ENCODE measurements at regions not wholly inside any gene's neighbourhood (a gene's known extent, or its start where the extent isn't known, plus 50 kb on each side); places are given as distances from the start of the nearest gene placed in this dataset.
A peak's percentile ranks its signal among the peaks of the same experiment; 100 is the strongest.

DNA sequence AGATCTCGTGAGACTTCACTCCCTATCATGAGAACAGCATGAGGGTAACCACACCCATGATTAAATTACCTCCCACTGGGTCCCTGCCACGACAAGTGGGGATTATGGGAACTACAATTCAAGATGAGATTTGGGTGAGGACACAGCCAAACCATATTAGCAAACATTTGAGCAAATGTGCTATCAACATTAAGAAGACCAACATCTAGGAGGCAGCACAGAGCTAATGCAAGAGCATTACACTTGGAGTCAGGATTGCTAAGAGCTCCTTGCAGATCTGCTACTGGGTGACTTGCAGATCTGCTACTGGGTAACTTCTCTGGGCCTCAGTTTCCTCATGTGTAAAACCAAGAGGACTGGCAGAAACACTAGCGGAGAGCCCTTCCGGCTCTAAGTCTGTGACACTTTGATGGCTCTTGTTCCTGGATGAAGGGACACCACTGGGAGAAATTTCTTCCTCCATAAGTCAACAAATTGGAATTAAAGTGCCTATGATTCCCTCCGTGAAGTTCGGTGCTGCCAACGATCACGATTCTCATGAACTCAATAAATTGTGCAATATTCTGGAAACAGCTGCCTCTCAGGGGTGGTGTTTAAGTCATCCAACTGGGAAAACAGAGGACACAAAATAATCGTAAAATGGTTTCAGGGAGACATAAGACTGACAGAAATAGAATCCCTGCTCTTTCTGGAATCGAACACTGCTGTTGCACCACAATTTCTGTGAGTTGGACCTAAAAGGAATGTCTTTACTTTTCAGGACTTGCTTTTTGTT lies 115.8 kb upstream of the ITGB1 start:
- Histone ChIP-seq H3K4me2 (ENCODE audit: low read length) (no peak overlapping the region), H3K4ac (ENCODE audit: low read depth, low read length) (no peak overlapping the region), H2BK120ac (ENCODE audit: low read depth, low read length) (no peak overlapping the region), H3K9ac (ENCODE audit: low read length) (no peak overlapping the region), H2BK15ac (replicated peaks; ENCODE audit: low read depth) (no peak overlapping the region), H3K56ac (ENCODE audit: low read length) (no peak overlapping the region), H3K36me3 (ENCODE audit: control insufficient read depth, insufficient read depth, low read length) (no peaks in the 10 kb centered on the region), H2AK5ac (ENCODE audit: low read length) (no peak overlapping the region), H3K79me2 (ENCODE audit: control insufficient read depth, insufficient read depth, low read length) (no peaks in the 10 kb centered on the region), H3K18ac (ENCODE audit: low read length) (no peak overlapping the region), H3K27me3 (ENCODE audit: insufficient read depth, low read length, poor library complexity) (no peaks in the 10 kb centered on the region), H3K4me1 (ENCODE audit: control insufficient read depth, low read depth, low read length) (no peaks in the 10 kb centered on the region), H3K23ac (ENCODE audit: low read length) (no peak overlapping the region), H2BK5ac (ENCODE audit: low read length) (no peak overlapping the region), H3K4me3 (ENCODE audit: low read length) (no peak overlapping the region), H3K27ac (ENCODE audit: low read depth, low read length) (no peak overlapping the region), H4K5ac (ENCODE audit: low read length) (no peak overlapping the region), H4K8ac (ENCODE audit: low read depth, low read length) (no peak overlapping the region), H3K79me1 (ENCODE audit: low read length) (no peaks in the 10 kb centered on the region)
- DNase-seq: peak; percentile 26
- WGBS (ENCODE audit: extremely low coverage, insufficient coverage, low lambda C conversion rate): no CpG with 5 or more reads among the region's 10 CpGs

DNA sequence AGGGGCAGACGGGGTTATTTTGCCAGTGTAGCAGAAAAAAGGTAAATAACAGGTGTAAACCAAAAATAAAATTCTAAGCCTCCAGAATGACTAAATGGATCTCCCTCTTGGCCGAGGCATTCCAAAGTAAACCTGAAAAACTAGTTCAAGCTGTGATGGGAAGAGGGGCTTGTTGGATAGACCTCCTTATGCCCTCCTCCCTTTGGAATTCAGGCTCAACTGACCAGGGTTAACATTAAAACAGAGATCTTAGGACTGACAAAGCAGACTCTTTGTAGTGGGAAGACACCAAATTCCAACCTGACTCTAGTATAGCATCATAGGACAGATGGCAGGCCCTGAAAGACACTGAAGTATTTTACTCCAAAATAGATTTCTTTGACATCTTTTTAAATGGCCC lies 113.8 kb upstream of the ITGB1 start:
- no peak overlapping the region for H3K23ac ChIP-seq (ENCODE audit: low read length)
- no peak overlapping the region for H3K56ac ChIP-seq (ENCODE audit: low read length)
- no peaks in the 10 kb centered on the region for H3K4me1 ChIP-seq (ENCODE audit: control insufficient read depth, low read depth, low read length)
- H4K5ac ChIP-seq (ENCODE audit: low read length): no peak overlapping the region
- no peak overlapping the region for H2AK5ac ChIP-seq (ENCODE audit: low read length)
- no peaks in the 10 kb centered on the region for H3K79me1 ChIP-seq (ENCODE audit: low read length)
- DNase-seq: peak; percentile 92
- H3K36me3 ChIP-seq (ENCODE audit: control insufficient read depth, insufficient read depth, low read length): no peaks in the 10 kb centered on the region
- no peak overlapping the region for H3K4me2 ChIP-seq (ENCODE audit: low read length)
- no peak overlapping the region for H3K9ac ChIP-seq (ENCODE audit: low read length)
- H3K79me2 ChIP-seq (ENCODE audit: control insufficient read depth, insufficient read depth, low read length): no peaks in the 10 kb centered on the region
- H3K18ac ChIP-seq (ENCODE audit: low read length): peak overlapping the region; percentile 13
- no peak overlapping the region for H2BK120ac ChIP-seq (ENCODE audit: low read depth, low read length)
- H2BK5ac ChIP-seq (ENCODE audit: low read length): no peak overlapping the region
- H4K8ac ChIP-seq (ENCODE audit: low read depth, low read length): no peak overlapping the region
- WGBS (ENCODE audit: extremely low coverage, insufficient coverage, low lambda C conversion rate): no CpG with 5 or more reads among the region's 2 CpGs
- H2BK15ac ChIP-seq (replicated peaks; ENCODE audit: low read depth): no peak overlapping the region
- H3K27me3 ChIP-seq (ENCODE audit: insufficient read depth, low read length, poor library complexity): no peaks in the 10 kb centered on the region
- H3K4ac ChIP-seq (ENCODE audit: low read depth, low read length): no peak overlapping the region
- H3K27ac ChIP-seq (ENCODE audit: low read depth, low read length): peak overlapping the region; percentile 13
- no peak overlapping the region for H3K4me3 ChIP-seq (ENCODE audit: low read length)

DNA sequence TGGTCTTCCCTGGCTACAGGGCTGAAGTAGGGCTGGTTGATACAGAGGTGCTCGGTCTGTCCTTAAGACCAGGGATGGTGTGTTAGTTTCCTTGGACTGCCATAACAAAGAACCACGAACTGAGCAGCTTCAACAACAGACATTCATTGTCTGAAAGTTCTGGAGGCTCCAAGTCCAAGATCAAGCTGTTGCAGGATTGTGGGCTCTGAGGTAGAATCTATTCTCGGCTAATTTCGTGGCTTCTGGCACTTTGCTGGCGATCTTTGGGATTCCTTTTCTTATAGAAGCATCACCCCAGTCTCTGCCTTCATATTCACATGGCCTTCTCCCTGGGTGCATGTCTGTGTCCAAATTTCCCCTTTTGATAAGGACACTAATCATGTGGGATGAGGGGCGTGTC lies 112.1 kb upstream of the ITGB1 start:
- H3K4me3 ChIP-seq (ENCODE audit: low read length): no peak overlapping the region
- no peak overlapping the region for H3K18ac ChIP-seq (ENCODE audit: low read length)
- no peak overlapping the region for H3K27ac ChIP-seq (ENCODE audit: low read depth, low read length)
- H3K27me3 ChIP-seq (ENCODE audit: insufficient read depth, low read length, poor library complexity): no peaks in the 10 kb centered on the region
- H2BK5ac ChIP-seq (ENCODE audit: low read length): no peak overlapping the region
- no peaks in the 10 kb centered on the region for H3K79me1 ChIP-seq (ENCODE audit: low read length)
- no peak overlapping the region for H2BK120ac ChIP-seq (ENCODE audit: low read depth, low read length)
- no peak overlapping the region for H3K9ac ChIP-seq (ENCODE audit: low read length)
- no peak for DNase-seq
- no peak overlapping the region for H4K8ac ChIP-seq (ENCODE audit: low read depth, low read length)
- no peak overlapping the region for H2BK15ac ChIP-seq (replicated peaks; ENCODE audit: low read depth)
- no peaks in the 10 kb centered on the region for H3K79me2 ChIP-seq (ENCODE audit: control insufficient read depth, insufficient read depth, low read length)
- WGBS (ENCODE audit: extremely low coverage, insufficient coverage, low lambda C conversion rate): no CpG with 5 or more reads among the region's 6 CpGs
- H3K4ac ChIP-seq (ENCODE audit: low read depth, low read length): no peak overlapping the region
- no peak overlapping the region for H2AK5ac ChIP-seq (ENCODE audit: low read length)
- H3K4me2 ChIP-seq (ENCODE audit: low read length): no peak overlapping the region
- H3K56ac ChIP-seq (ENCODE audit: low read length): no peak overlapping the region
- no peak overlapping the region for H3K23ac ChIP-seq (ENCODE audit: low read length)
- no peaks in the 10 kb centered on the region for H3K36me3 ChIP-seq (ENCODE audit: control insufficient read depth, insufficient read depth, low read length)
- no peak overlapping the region for H4K5ac ChIP-seq (ENCODE audit: low read length)
- H3K4me1 ChIP-seq (ENCODE audit: control insufficient read depth, low read depth, low read length): no peaks in the 10 kb centered on the region

DNA sequence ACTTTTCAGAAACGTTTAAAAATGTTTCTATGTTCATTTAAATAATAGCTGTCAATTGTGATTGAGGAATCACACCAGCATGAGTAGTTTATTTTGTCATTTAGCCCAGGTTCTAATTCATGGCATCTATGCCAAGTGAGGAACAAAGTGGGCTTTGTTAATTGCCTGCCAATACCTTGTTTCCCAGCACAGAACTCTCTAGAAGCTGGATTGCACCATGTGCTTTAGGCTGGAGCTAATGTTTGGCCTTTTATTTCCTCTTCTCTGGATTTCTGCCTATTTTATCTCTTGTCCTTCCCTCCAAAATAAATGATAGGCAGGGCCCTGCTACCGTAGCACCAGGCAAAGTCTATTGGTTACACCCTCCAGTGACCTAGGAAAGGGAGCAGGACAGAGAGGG lies 109.9 kb upstream of the ITGB1 start:
- no peaks in the 10 kb centered on the region for H3K36me3 ChIP-seq (ENCODE audit: control insufficient read depth, insufficient read depth, low read length)
- H3K9ac ChIP-seq (ENCODE audit: low read length): no peak overlapping the region
- no peak for DNase-seq
- no peak overlapping the region for H4K8ac ChIP-seq (ENCODE audit: low read depth, low read length)
- no peak overlapping the region for H3K4me3 ChIP-seq (ENCODE audit: low read length)
- H3K56ac ChIP-seq (ENCODE audit: low read length): no peak overlapping the region
- no peak overlapping the region for H3K4me2 ChIP-seq (ENCODE audit: low read length)
- no peak overlapping the region for H3K27ac ChIP-seq (ENCODE audit: low read depth, low read length)
- no peaks in the 10 kb centered on the region for H3K79me2 ChIP-seq (ENCODE audit: control insufficient read depth, insufficient read depth, low read length)
- no peak overlapping the region for H2AK5ac ChIP-seq (ENCODE audit: low read length)
- H3K4ac ChIP-seq (ENCODE audit: low read depth, low read length): no peak overlapping the region
- H2BK15ac ChIP-seq (replicated peaks; ENCODE audit: low read depth): no peak overlapping the region
- WGBS (ENCODE audit: extremely low coverage, insufficient coverage, low lambda C conversion rate): no CpG with 5 or more reads among the region's 2 CpGs
- H3K18ac ChIP-seq (ENCODE audit: low read length): no peak overlapping the region
- H3K23ac ChIP-seq (ENCODE audit: low read length): no peak overlapping the region
- H3K27me3 ChIP-seq (ENCODE audit: insufficient read depth, low read length, poor library complexity): no peaks in the 10 kb centered on the region
- no peaks in the 10 kb centered on the region for H3K79me1 ChIP-seq (ENCODE audit: low read length)
- H2BK5ac ChIP-seq (ENCODE audit: low read length): no peak overlapping the region
- H2BK120ac ChIP-seq (ENCODE audit: low read depth, low read length): no peak overlapping the region
- no peaks in the 10 kb centered on the region for H3K4me1 ChIP-seq (ENCODE audit: control insufficient read depth, low read depth, low read length)
- no peak overlapping the region for H4K5ac ChIP-seq (ENCODE audit: low read length)

GRCh38 chr10:33067481-33067880 lies 109.5 kb upstream of the ITGB1 start:
- Histone ChIP-seq H3K9ac (ENCODE audit: low read length) (no peak overlapping the region), H3K27me3 (ENCODE audit: insufficient read depth, low read length, poor library complexity) (no peaks in the 10 kb centered on the region), H3K79me2 (ENCODE audit: control insufficient read depth, insufficient read depth, low read length) (no peaks in the 10 kb centered on the region), H3K4me3 (ENCODE audit: low read length) (no peak overlapping the region), H3K4me1 (ENCODE audit: control insufficient read depth, low read depth, low read length) (no peaks in the 10 kb centered on the region), H4K8ac (ENCODE audit: low read depth, low read length) (no peak overlapping the region), H3K56ac (ENCODE audit: low read length) (no peak overlapping the region), H2BK5ac (ENCODE audit: low read length) (no peak overlapping the region), H3K79me1 (ENCODE audit: low read length) (no peaks in the 10 kb centered on the region), H3K27ac (ENCODE audit: low read depth, low read length) (no peak overlapping the region), H2BK15ac (replicated peaks; ENCODE audit: low read depth) (no peak overlapping the region), H2BK120ac (ENCODE audit: low read depth, low read length) (no peak overlapping the region), H3K23ac (ENCODE audit: low read length) (no peak overlapping the region), H3K18ac (ENCODE audit: low read length) (no peak overlapping the region), H3K4me2 (ENCODE audit: low read length) (no peak overlapping the region), H4K5ac (ENCODE audit: low read length) (no peak overlapping the region), H3K4ac (ENCODE audit: low read depth, low read length) (no peak overlapping the region), H3K36me3 (ENCODE audit: control insufficient read depth, insufficient read depth, low read length) (no peaks in the 10 kb centered on the region), H2AK5ac (ENCODE audit: low read length) (no peak overlapping the region)
- no CpG with 5 or more reads among the region's 2 CpGs for WGBS (ENCODE audit: extremely low coverage, insufficient coverage, low lambda C conversion rate)
- DNase-seq: no peak
